Iris pigment epithelial cell (primary cell): ENCODE measurements at regions not wholly inside any gene's neighbourhood (a gene's known extent, or its start where the extent isn't known, plus 50 kb on each side); places are given as distances from the start of the nearest gene placed in this dataset.
"Not testable (repeated sequence)": the region's sequence is repeated elsewhere in the genome, so short reads cannot be mapped to it uniquely, and the experiment has no call there.

Source experiments
- DNase-seq: peaks from one replicate; pipeline ENCODE4 v3.0.0-alpha.2; 2011; ENCODE audit warnings: low read depth

- no peak for DNase-seq
Measured at GRCh38 chr21:35748678-35749314, 311.5 kb downstream of the SETD4 start.

DNA sequence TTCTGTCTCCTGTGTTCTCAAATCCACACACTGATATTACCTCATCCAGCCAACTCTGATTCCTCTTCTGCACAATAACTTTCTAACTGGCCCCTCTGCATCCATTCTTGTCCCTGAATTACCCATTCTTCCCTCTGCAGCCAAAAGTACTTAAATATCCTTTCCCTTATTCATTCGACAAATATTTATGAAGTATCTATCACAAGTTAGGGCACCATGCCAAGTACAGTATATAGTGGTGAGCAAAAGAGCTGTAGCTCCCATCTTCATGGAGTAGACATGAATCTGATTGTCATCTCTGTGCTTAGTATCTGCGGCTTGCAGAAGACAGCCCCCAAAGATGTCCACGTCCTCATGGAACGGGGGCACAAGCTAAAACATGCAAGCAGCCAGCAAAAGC, 316.8 kb downstream of the SETD4 start:
- peak; percentile 20 for DNase-seq

DNA sequence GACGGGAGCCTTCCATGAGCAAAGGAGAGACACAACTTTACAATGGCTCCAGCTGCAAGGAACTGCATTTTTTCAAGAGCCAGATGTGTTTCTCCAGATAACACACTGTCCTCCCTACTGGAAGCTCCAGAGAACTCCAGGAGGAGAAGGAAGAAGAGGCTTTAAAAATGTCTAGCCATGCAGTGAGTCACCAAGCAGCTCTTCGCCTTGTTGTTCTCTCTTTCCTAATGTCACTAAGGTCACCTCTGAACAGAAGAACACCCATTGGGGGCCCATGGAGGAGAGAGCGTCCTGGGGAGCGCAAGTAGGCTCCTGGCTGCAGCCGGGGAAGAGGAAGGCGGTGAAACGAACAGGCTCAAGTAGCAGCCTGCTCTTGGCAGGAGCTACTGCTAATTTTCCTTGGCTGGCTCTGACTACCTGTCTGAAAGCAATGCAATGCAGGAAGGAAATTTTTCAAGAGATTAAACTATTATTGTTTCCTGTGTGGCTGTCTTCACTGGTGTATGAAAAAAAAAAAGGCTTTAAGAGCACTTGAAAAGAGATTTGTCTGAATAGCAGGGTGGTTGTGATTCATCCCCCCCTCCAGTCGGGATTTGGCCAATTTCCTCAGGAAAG, 321.9 kb downstream of the SETD4 start:
- DNase-seq, result peak; percentile 45

- peak; percentile 41 for DNase-seq
Measured at GRCh38 chr21:35737899-35738346, 322.4 kb downstream of the SETD4 start.

- DNase-seq, result no peak
Measured at GRCh38 chr21:35737449-35737848, 322.9 kb downstream of the SETD4 start.

GRCh38 chr21:35732788-35733187, 327.5 kb downstream of the SETD4 start:
- no peak for DNase-seq

GRCh38 chr21:35730325-35730724, 330.0 kb downstream of the SETD4 start:
- DNase-seq, result no peak

DNA sequence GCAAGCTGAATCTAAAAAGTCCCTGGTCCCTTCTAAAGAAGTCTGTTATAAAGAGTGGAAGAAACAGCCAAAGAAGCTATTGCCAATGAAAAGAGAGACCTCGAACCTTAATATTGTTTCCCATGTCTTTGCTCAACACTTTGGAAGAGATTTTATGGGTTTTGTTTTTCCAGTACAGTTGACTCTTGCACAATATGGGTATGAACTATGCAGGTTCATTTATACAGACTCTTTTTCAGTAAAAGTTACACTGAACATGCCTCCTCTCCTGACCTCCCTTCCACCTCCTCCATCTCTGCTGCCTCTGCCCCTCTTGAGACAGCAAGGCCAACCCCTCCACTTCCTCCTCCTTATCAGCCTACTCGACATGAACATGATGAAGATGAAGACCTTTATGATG, 332.5 kb downstream of the SETD4 start:
- no peak for DNase-seq

DNA sequence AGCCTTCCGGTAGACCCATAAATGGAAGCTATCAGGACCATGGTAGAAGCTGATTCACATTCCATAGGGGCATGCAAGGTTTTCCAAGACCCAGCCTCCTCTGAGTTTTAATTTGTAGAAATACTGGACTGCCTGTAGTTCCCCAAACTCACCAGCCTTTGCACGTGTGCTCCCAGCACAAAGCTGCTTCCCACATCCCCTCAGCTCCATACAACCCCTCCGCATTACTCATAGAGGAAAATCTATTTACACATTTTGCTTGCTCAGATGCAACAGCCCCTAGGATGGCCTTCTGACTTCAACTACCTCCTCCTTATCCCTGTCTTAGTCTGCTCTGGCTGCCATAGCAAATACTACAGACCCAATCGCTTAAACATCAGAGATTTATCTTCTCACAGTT, 336.2 kb downstream of the SETD4 start:
- DNase-seq, result no peak

DNA sequence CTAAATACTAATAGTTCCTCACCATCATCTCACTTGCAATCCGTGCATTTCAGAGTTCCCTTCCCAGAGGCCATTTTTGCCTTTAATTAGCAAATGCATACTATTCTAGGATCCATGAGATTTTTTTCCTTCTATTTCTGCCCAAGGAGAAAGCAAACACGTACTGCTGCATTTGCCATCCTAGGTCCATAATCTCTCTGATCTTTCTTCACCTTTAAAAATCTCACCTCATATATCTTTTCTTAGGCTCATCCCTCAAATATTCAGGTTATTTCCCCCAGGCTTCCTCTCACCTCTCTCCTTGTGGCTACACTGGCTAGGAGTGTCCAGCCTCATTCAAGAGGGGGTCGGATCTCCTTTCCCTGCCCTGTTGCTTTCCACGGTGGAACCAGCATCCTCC, 338.6 kb downstream of the SETD4 start:
- no peak for DNase-seq

DNA sequence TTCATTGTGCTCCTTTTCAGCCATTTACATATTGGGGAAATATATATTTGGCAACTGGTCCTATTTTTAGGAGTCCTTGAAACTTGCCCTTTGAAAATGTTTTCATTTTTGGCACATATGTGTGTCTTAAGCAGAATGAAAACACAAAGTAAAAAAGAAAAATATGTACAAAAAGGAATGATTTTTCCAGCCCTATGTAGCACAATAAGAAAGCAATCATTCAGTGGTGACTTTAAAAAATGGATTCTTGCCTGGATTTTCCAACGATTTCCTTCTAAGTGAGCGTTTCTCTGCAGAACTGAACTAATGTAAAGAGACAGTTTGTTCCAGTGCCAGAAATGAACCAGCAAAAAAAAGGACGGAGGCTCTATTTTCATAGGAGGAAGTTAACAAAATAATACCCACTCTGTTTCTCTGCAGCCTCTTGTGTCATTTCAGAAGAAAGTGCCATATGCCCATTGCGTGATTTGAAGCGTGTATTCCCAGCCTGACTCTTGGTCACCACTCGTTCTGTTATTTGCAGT, 340.1 kb downstream of the SETD4 start:
- DNase-seq, result no peak

DNA sequence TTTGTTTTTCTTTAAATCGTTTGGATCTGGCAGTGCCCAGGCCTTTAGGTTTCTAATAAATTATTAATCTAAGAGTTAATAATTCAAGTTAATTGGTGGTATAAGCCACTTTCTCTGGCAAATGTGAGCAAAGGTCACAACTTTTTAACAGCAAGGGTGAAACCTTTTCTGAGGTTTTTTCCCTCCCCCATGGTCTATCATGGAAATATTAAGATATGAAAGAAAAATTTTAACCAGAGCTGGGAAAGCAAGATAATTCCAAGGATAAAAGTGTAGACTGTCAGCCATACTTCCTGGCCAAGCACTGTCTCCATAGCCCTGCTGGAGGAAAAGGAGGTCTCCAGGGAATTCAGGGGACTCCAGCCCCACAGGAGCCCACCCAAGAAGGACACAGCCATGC, 341.2 kb downstream of the SETD4 start:
- DNase-seq, result no peak

GRCh38 chr21:35716876-35717565, 343.3 kb downstream of the SETD4 start:
- DNase-seq, result no peak

- DNase-seq, result no peak
Measured at GRCh38 chr21:35713914-35714313, 346.4 kb downstream of the SETD4 start.

GRCh38 chr21:35711661-35712060, 348.7 kb downstream of the SETD4 start:
- DNase-seq, result no peak

GRCh38 chr21:35711213-35711612, 349.1 kb downstream of the SETD4 start:
- DNase-seq, result no peak

DNA sequence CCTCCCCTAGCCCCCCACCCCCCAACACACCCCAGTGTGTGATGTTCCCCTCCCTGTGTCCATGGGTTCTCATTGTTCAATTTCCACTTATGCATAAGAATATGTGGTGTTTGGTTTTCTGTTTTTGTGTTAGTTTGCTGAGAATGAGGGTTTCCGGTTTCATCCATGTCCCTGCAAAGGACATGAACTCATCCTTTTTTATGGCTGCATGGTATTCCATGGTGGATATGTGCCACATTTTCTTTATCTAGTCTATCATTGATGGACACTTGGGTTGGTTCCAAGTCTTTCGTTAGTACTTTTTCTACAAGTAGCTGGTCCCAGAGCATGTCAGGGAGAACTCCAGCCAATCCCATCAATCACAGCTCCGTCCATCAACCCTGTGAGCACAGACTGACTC, 350.3 kb downstream of the SETD4 start:
- not testable (repeated sequence) for DNase-seq

- no peak for DNase-seq
Measured at GRCh38 chr21:35705888-35706287, 354.4 kb downstream of the SETD4 start.

- no peak for DNase-seq
Measured at GRCh38 chr21:35705237-35705887, 355.0 kb downstream of the SETD4 start.

- no peak for DNase-seq
Measured at GRCh38 chr21:35703704-35704103, 356.6 kb downstream of the SETD4 start.

GRCh38 chr21:35699361-35699760, 361.0 kb downstream of the SETD4 start:
- DNase-seq, result no peak

- DNase-seq, result peak; percentile 52
Measured at GRCh38 chr21:35697321-35697808, 363.0 kb downstream of the SETD4 start.
